ENCODE measurements at regions not wholly inside any gene's neighbourhood (a gene's known extent, or its start where the extent isn't known, plus 50 kb on each side); places are given as distances from the start of the nearest gene placed in this dataset.
A peak's percentile ranks its signal among the peaks of the same experiment; 100 is the strongest.
"Not testable (repeated sequence)": the region's sequence is repeated elsewhere in the genome, so short reads cannot be mapped to it uniquely, and the experiment has no call there.

GRCh38 chr2:16221461-16222010, 281.2 kb downstream of the MYCN start:
- TF ChIP-seq CTCF (IDR thresholded peaks at IDR 0.05) (no peak), ZFX (IDR thresholded peaks at IDR 0.05; ENCODE audit: borderline replicate concordance) (no peak)
- no peak overlapping the region for H3K27ac ChIP-seq

- TF ChIP-seq ZFX (IDR thresholded peaks at IDR 0.05; ENCODE audit: borderline replicate concordance) (no peak), CTCF (IDR thresholded peaks at IDR 0.05) (no peak)
- no peak overlapping the region for H3K27ac ChIP-seq
These were observed 279.1 kb downstream of the MYCN start for GRCh38 chr2:16219292-16219975.

- peak; percentile 31; the same call in 1 of the 2 replicates for TF ChIP-seq CTCF (IDR thresholded peaks at IDR 0.05)
- no peak for TF ChIP-seq ZFX (IDR thresholded peaks at IDR 0.05; ENCODE audit: borderline replicate concordance)
- no peak overlapping the region for H3K27ac ChIP-seq
These were observed 278.3 kb downstream of the MYCN start for GRCh38 chr2:16218625-16219024.

GRCh38 chr2:16218161-16218560, 277.8 kb downstream of the MYCN start:
- H3K27ac ChIP-seq = no peak overlapping the region
- TF ChIP-seq ZFX (IDR thresholded peaks at IDR 0.05; ENCODE audit: borderline replicate concordance) = no peak
- TF ChIP-seq CTCF (IDR thresholded peaks at IDR 0.05) = no peak

GRCh38 chr2:16217741-16218140, 277.4 kb downstream of the MYCN start:
- not testable (repeated sequence) for H3K27ac ChIP-seq

GRCh38 chr2:16217291-16217690, 276.9 kb downstream of the MYCN start:
- TF ChIP-seq ZFX (IDR thresholded peaks at IDR 0.05; ENCODE audit: borderline replicate concordance) (no peak), CTCF (IDR thresholded peaks at IDR 0.05) (no peak)
- no peak overlapping the region for H3K27ac ChIP-seq

GRCh38 chr2:16216558-16216945, 276.2 kb downstream of the MYCN start:
- H3K27ac ChIP-seq = no peak overlapping the region
- TF ChIP-seq CTCF (IDR thresholded peaks at IDR 0.05) = no peak
- no peak for TF ChIP-seq ZFX (IDR thresholded peaks at IDR 0.05; ENCODE audit: borderline replicate concordance)

All from 22Rv1 (cell line).